ENCODE measurements at regions not wholly inside any gene's neighbourhood (a gene's known extent, or its start where the extent isn't known, plus 50 kb on each side); places are given as distances from the start of the nearest gene placed in this dataset.

- ATAC-seq, result no peak
- intact Hi-C loops (cut with DNase I), result no loop called here
Measured at GRCh38 chr4:25575611-25576010, 80.0 kb upstream of the SLC34A2 start.

GRCh38 chr4:25578432-25578831 lies 77.2 kb upstream of the SLC34A2 start:
- intact Hi-C loops (cut with DNase I), result no loop called here
- ATAC-seq, result no peak
- Histone ChIP-seq H3K27me3 (no peaks in the 10 kb centered on the region), H3K36me3 (replicated peaks in 1 of 2; ENCODE audit: insufficient read depth in 1 of 2, low read depth in 2 of 2) (no peaks in the 10 kb centered on the region), H3K4me3 (no peak overlapping the region), H3K9me3 (no peaks in the 10 kb centered on the region), H3K4me1 (no peaks in the 10 kb centered on the region), H3K27ac (no peak overlapping the region)
- TF ChIP-seq CTCF (IDR thresholded peaks at IDR 0.05), result no peak
- no peak for TF ChIP-seq POLR2A (IDR thresholded peaks at IDR 0.05)
- DNase-seq, result no peak
- WGBS, 2 donors, result 43 to 54% methylated on average over 2 of the region's 2 CpGs

More at GRCh38 chr4:25575611-25576010, 80.0 kb upstream of the SLC34A2 start:
- TF ChIP-seq POLR2A (IDR thresholded peaks at IDR 0.05) (no peak), CTCF (IDR thresholded peaks at IDR 0.05) (no peak)
- 72% methylated on average over 2 of the region's 2 CpGs for WGBS, 2 donors
- no peak overlapping the region for H3K27ac ChIP-seq
- H3K4me3 ChIP-seq, result no peak overlapping the region
- no peaks in the 10 kb centered on the region for H3K9me3 ChIP-seq
- DNase-seq, result no peak
- H3K36me3 ChIP-seq (replicated peaks in 1 of 2; ENCODE audit: insufficient read depth in 1 of 2, low read depth in 2 of 2), result no peaks in the 10 kb centered on the region
- H3K27me3 ChIP-seq, result no peaks in the 10 kb centered on the region
- no peaks in the 10 kb centered on the region for H3K4me1 ChIP-seq

GRCh38 chr4:25580633-25581467 lies 74.8 kb upstream of the SLC34A2 start:
- 60 to 63% methylated on average over 17 to 23 of the region's 23 CpGs for WGBS, 2 donors
- Histone ChIP-seq H3K27ac (no peak overlapping the region), H3K4me3 (no peak overlapping the region), H3K4me1 (no peaks in the 10 kb centered on the region), H3K9me3 (no peaks in the 10 kb centered on the region), H3K27me3 (no peaks in the 10 kb centered on the region), H3K36me3 (replicated peaks in 1 of 2; ENCODE audit: insufficient read depth in 1 of 2, low read depth in 2 of 2) (no peaks in the 10 kb centered on the region)
- no peak for TF ChIP-seq CTCF (IDR thresholded peaks at IDR 0.05)
- TF ChIP-seq POLR2A (IDR thresholded peaks at IDR 0.05), result no peak
- intact Hi-C loops (cut with DNase I), result no loop called here
- no peak for DNase-seq
- ATAC-seq, result no peak

GRCh38 chr4:25585901-25586523 lies 69.6 kb upstream of the SLC34A2 start:
- 70 to 86% methylated on average over 6 to 9 of the region's 9 CpGs for WGBS, 2 donors
- DNase-seq (no peak), ATAC-seq (no peak)
- Histone ChIP-seq H3K9me3 (no peaks in the 10 kb centered on the region), H3K4me3 (no peak overlapping the region), H3K27me3 (no peaks in the 10 kb centered on the region), H3K27ac (no peak overlapping the region), H3K4me1 (no peaks in the 10 kb centered on the region), H3K36me3 (replicated peaks in 1 of 2; ENCODE audit: insufficient read depth in 1 of 2, low read depth in 2 of 2) (no peaks in the 10 kb centered on the region)
- TF ChIP-seq CTCF (IDR thresholded peaks at IDR 0.05), result no peak
- intact Hi-C loops (cut with DNase I), result no loop called here
